Hepatocyte (in vitro differentiated cells): ENCODE measurements at regions not wholly inside any gene's neighbourhood (a gene's known extent, or its start where the extent isn't known, plus 50 kb on each side); places are given as distances from the start of the nearest gene placed in this dataset.
"Not testable (repeated sequence)": the region's sequence is repeated elsewhere in the genome, so short reads cannot be mapped to it uniquely, and the experiment has no call there.

Source experiments
- DNase-seq: peaks from one replicate; pipeline ENCODE4 v3.0.0-alpha.2; 2016; ENCODE audit warnings: low spot score
- H2AFZ ChIP-seq: fragments of 200-600 bp; sonication (generic); 2 replicates; pipeline ENCODE4 v1.6.0; 2016; ENCODE audit warnings: antibody characterized with exemption, mild to moderate bottlenecking
- H3K27ac ChIP-seq: fragments of 200-600 bp; sonication (generic); 2 replicates; pipeline ENCODE4 v1.5.1; 2016; ENCODE audit warnings: mild to moderate bottlenecking
- H3K27me3 ChIP-seq: fragments of 200-600 bp; sonication (generic); 2 replicates; pipeline ENCODE4 v1.6.1; 2016
- H3K36me3 ChIP-seq: fragments of 200-600 bp; sonication (generic); replicated peaks from 2 replicates; pipeline ENCODE4 v1.5.1; 2016; ENCODE audit warnings: low read depth; ENCODE audit not compliant: insufficient read depth
- H3K4me1 ChIP-seq: fragments of 200-600 bp; sonication (generic); 2 replicates; pipeline ENCODE4 v1.5.1; 2016; ENCODE audit warnings: mild to moderate bottlenecking, moderate library complexity; ENCODE audit not compliant: insufficient read depth
- H3K4me2 ChIP-seq: fragments of 200-600 bp; sonication (generic); 2 replicates; pipeline ENCODE4 v1.6.0; 2016
- H3K4me3 ChIP-seq: fragments of 200-600 bp; sonication (generic); 2 replicates; pipeline ENCODE4 v1.5.1; 2016; ENCODE audit warnings: mild to moderate bottlenecking
- H3K79me2 ChIP-seq: fragments of 200-600 bp; sonication (generic); 2 replicates; pipeline ENCODE4 v1.6.0; 2017; ENCODE audit warnings: mild to moderate bottlenecking
- H3K9me2 ChIP-seq: fragments of 200-600 bp; sonication (generic); replicated peaks from 2 replicates; pipeline ENCODE4 v1.6.0; 2017; ENCODE audit warnings: mild to moderate bottlenecking; ENCODE audit not compliant: insufficient read depth
- H3K9me3 ChIP-seq: fragments of 200-600 bp; sonication (generic); 2 replicates; pipeline ENCODE4 v1.5.1; 2016; ENCODE audit warnings: low read depth, mild to moderate bottlenecking
- H4K20me1 ChIP-seq: fragments of 200-600 bp; sonication (generic); 2 replicates; pipeline ENCODE4 v1.6.0; 2016; ENCODE audit warnings: mild to moderate bottlenecking; ENCODE audit not compliant: insufficient read depth, poor library complexity, severe bottlenecking
- EZH2 ChIP-seq: fragments of 200-600 bp; sonication (generic); IDR thresholded peaks from 2 replicates; pipeline ENCODE4 v1.6.1; 2016; ENCODE audit warnings: antibody characterized with exemption, mild to moderate bottlenecking, borderline replicate concordance
- EZH2phosphoT487 ChIP-seq: fragments of 200-600 bp; sonication (generic); IDR thresholded peaks from one replicate; pipeline ENCODE4 v1.6.1; 2018; ENCODE audit warnings: antibody characterized with exemption, mild to moderate bottlenecking, low read depth, moderate library complexity; ENCODE audit not compliant: unreplicated experiment, severe bottlenecking
- WGBS: methylation state at CpG from one replicate; pipeline ENCODE4 v1.1.6; 2016; ENCODE audit warnings: low lambda C conversion rate; ENCODE audit errors: missing lambda C conversion rate; 5-methylcytosine and 5-hydroxymethylcytosine counted together
- TF ChIP-seq, protein P1 (sequence below): fragments of 200-600 bp; sonication (generic); IDR thresholded peaks from 2 replicates; pipeline ENCODE4 v1.5.1; 2016; ENCODE audit warnings: antibody characterized with exemption, mild to moderate bottlenecking; ENCODE audit not compliant: poor library complexity

DNA sequence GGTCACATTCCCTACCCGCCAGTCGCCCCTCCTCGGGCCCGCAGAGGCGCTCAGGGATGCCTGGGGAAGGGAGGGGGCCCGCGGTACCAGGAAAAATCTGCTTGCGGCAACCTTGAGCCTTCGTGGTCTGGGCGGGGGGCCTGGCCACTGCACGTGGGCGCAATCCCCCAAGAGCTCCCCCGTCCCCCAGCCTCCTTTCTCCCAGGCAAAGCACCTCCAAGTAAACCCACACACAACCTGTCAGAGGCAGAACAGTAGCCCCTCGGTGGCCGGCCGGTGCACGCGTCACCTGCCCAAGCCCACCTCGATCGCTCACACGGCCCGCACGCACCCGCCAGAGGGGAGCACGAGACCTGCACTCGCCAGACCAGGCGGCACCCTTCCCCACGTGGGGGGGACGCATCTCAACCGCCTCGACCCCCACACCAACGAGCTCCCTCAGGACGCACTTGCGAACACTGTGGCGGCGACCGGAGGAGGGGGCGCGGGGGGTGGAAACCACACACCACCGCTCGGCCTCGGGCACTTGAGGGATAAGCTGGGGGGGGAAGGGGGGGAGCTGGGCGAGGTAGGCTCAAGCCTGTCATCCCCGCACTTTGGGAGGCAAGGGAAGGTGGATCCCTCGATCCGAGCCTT is 1955.7 kb upstream of the DEFB115 start:
- Histone ChIP-seq H3K36me3 (no peaks in the 10 kb centered on the region), H3K4me2 (no peak overlapping the region), H4K20me1 (no peaks in the 10 kb centered on the region), H3K9me3 (no peaks in the 10 kb centered on the region), H3K4me1 (no peaks in the 10 kb centered on the region), H3K27ac (no peak overlapping the region), H3K79me2 (no peaks in the 10 kb centered on the region), H3K9me2 (no peaks in the 10 kb centered on the region), H2AFZ (no peak overlapping the region), H3K4me3 (no peak overlapping the region), H3K27me3 (no peaks in the 10 kb centered on the region)
- 90% methylated on average over 39 of the region's 46 CpGs for WGBS
- TF ChIP-seq, protein P1, sequence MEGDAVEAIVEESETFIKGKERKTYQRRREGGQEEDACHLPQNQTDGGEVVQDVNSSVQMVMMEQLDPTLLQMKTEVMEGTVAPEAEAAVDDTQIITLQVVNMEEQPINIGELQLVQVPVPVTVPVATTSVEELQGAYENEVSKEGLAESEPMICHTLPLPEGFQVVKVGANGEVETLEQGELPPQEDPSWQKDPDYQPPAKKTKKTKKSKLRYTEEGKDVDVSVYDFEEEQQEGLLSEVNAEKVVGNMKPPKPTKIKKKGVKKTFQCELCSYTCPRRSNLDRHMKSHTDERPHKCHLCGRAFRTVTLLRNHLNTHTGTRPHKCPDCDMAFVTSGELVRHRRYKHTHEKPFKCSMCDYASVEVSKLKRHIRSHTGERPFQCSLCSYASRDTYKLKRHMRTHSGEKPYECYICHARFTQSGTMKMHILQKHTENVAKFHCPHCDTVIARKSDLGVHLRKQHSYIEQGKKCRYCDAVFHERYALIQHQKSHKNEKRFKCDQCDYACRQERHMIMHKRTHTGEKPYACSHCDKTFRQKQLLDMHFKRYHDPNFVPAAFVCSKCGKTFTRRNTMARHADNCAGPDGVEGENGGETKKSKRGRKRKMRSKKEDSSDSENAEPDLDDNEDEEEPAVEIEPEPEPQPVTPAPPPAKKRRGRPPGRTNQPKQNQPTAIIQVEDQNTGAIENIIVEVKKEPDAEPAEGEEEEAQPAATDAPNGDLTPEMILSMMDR, result no peak
- TF ChIP-seq EZH2phosphoT487 (no peak), EZH2 (no peak)
- no peak for DNase-seq

- H3K4me1 ChIP-seq, result no peaks in the 10 kb centered on the region
- no peak overlapping the region for H3K27ac ChIP-seq
- TF ChIP-seq EZH2phosphoT487 (no peak), EZH2 (no peak)
- TF ChIP-seq, protein P1, result no peak
- WGBS, result 71% methylated on average over 16 of the region's 16 CpGs
- no peaks in the 10 kb centered on the region for H3K9me2 ChIP-seq
- no peak for DNase-seq
- no peaks in the 10 kb centered on the region for H3K79me2 ChIP-seq
- H3K36me3 ChIP-seq, result no peaks in the 10 kb centered on the region
- H2AFZ ChIP-seq, result no peak overlapping the region
- no peaks in the 10 kb centered on the region for H3K27me3 ChIP-seq
- H3K4me3 ChIP-seq, result no peak overlapping the region
- no peak overlapping the region for H3K4me2 ChIP-seq
- H4K20me1 ChIP-seq, result no peaks in the 10 kb centered on the region
- no peaks in the 10 kb centered on the region for H3K9me3 ChIP-seq
Measured at GRCh38 chr20:29302979-29303644, 1954.4 kb upstream of the DEFB115 start.

- H3K4me1 ChIP-seq, result no peaks in the 10 kb centered on the region
- H3K79me2 ChIP-seq, result no peaks in the 10 kb centered on the region
- H3K9me2 ChIP-seq, result no peaks in the 10 kb centered on the region
- H3K4me3 ChIP-seq, result no peak overlapping the region
- H3K4me2 ChIP-seq, result no peak overlapping the region
- H3K27ac ChIP-seq, result no peak overlapping the region
- 69% methylated on average over 21 of the region's 21 CpGs for WGBS
- no peak for DNase-seq
- H3K9me3 ChIP-seq, result no peaks in the 10 kb centered on the region
- H2AFZ ChIP-seq, result no peak overlapping the region
- no peaks in the 10 kb centered on the region for H3K36me3 ChIP-seq
- TF ChIP-seq EZH2phosphoT487, result no peak
- TF ChIP-seq, protein P1, result no peak
- H3K27me3 ChIP-seq, result no peaks in the 10 kb centered on the region
- H4K20me1 ChIP-seq, result no peaks in the 10 kb centered on the region
Measured at GRCh38 chr20:29306390-29307072, 1950.9 kb upstream of the DEFB115 start.

- H3K27ac ChIP-seq, H2AFZ ChIP-seq, H3K27me3 ChIP-seq, H4K20me1 ChIP-seq, H3K4me2 ChIP-seq, H3K4me1 ChIP-seq, H3K9me2 ChIP-seq, DNase-seq, H3K36me3 ChIP-seq, H3K79me2 ChIP-seq, H3K9me3 ChIP-seq, H3K4me3 ChIP-seq: not testable (repeated sequence)
- WGBS, result 87% methylated on average over 12 of the region's 17 CpGs
Measured at GRCh38 chr20:29307484-29307883, 1950.0 kb upstream of the DEFB115 start.

- H3K4me3 ChIP-seq, H3K9me3 ChIP-seq, H3K4me1 ChIP-seq, H2AFZ ChIP-seq, H3K27ac ChIP-seq, H4K20me1 ChIP-seq, DNase-seq, H3K9me2 ChIP-seq, H3K27me3 ChIP-seq, H3K79me2 ChIP-seq, H3K36me3 ChIP-seq, H3K4me2 ChIP-seq: not testable (repeated sequence)
Measured at GRCh38 chr20:29308956-29309355, 1948.5 kb upstream of the DEFB115 start.

DNA sequence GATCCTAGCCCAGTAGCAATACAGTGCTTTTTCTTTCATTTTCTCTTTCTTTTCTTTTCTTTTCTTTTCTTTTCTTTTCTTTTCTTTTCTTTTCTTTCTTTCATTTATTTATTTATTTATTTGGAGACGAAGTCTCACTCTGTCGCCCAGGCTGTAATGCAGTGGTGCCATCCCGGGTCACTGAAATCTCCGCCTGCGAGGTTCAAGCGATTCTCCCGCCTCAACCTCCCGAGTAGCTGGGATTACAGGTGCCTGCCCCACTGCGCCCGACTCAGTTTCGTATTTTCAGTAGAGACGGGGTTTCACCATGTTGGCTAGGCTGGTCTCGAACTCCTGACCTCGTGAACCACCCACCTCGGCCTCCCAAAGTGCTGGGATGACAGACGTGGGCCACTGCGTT is 1948.0 kb upstream of the DEFB115 start:
- 70% methylated on average over 17 of the region's 17 CpGs for WGBS
- H3K27ac ChIP-seq, H3K4me3 ChIP-seq, H4K20me1 ChIP-seq, H3K27me3 ChIP-seq, H3K9me3 ChIP-seq, H3K4me1 ChIP-seq, DNase-seq, H3K4me2 ChIP-seq, H3K79me2 ChIP-seq, H2AFZ ChIP-seq, H3K36me3 ChIP-seq, H3K9me2 ChIP-seq: not testable (repeated sequence)
